DOHH2 (cell line): ENCODE measurements at regions not wholly inside any gene's neighbourhood (a gene's known extent, or its start where the extent isn't known, plus 50 kb on each side); places are given as distances from the start of the nearest gene placed in this dataset.

Experiments
- H3F3A ChIP-seq: fragments of 200-600 bp; sonication (generic), shearing (Covaris generic); 2 replicates; pipeline ENCODE4 v1.6.0; 2016; ENCODE audit warnings: antibody characterized with exemption, mild to moderate bottlenecking; ENCODE audit not compliant: control insufficient read depth, insufficient read depth
- H3K27ac ChIP-seq: fragments of 200-600 bp; sonication (generic); 2 replicates; pipeline ENCODE4 v1.5.1; 2014; ENCODE audit warnings: low read depth, mild to moderate bottlenecking, low read length, moderate library complexity
- H3K27me3 ChIP-seq: fragments of 200-600 bp; sonication (generic); 2 replicates; pipeline ENCODE4 v1.6.1; 2014; ENCODE audit warnings: mild to moderate bottlenecking, low read length, mixed read lengths; ENCODE audit not compliant: control insufficient read depth
- H3K36me3 ChIP-seq: fragments of 200-600 bp; sonication (generic); 2 replicates; pipeline ENCODE4 v1.6.1; 2014; ENCODE audit warnings: mild to moderate bottlenecking, low read length, moderate library complexity, mixed read lengths; ENCODE audit not compliant: control insufficient read depth
- H3K4me1 ChIP-seq: fragments of 200-600 bp; sonication (generic); 2 replicates; pipeline ENCODE4 v1.6.1; 2014; ENCODE audit warnings: mild to moderate bottlenecking, low read length, mixed read lengths; ENCODE audit not compliant: control insufficient read depth
- H3K4me2 ChIP-seq: fragments of 200-600 bp; sonication (generic); 2 replicates; pipeline ENCODE4 v1.6.0; 2014; ENCODE audit warnings: mild to moderate bottlenecking, low read length, moderate library complexity
- H3K4me3 ChIP-seq: fragments of 200-600 bp; sonication (generic); 2 replicates; pipeline ENCODE4 v1.5.1; 2014; ENCODE audit warnings: mild to moderate bottlenecking, low read length, mixed read lengths
- H3K79me2 ChIP-seq: fragments of 200-600 bp; sonication (generic); 2 replicates; pipeline ENCODE4 v1.6.1; 2014; ENCODE audit warnings: mild to moderate bottlenecking, low read length, mixed read lengths; ENCODE audit not compliant: control insufficient read depth
- H3K9me2 ChIP-seq: fragments of 200-600 bp; sonication (generic); replicated peaks from 2 replicates; pipeline ENCODE4 v1.6.1; 2014; ENCODE audit warnings: mild to moderate bottlenecking, low read length, mixed read lengths; ENCODE audit not compliant: control insufficient read depth
- H3K9me3 ChIP-seq: fragments of 200-600 bp; sonication (generic); 2 replicates; pipeline ENCODE4 v1.6.1; 2014; ENCODE audit warnings: antibody characterized with exemption, low read length, mixed read lengths; ENCODE audit not compliant: control insufficient read depth, insufficient read depth
- H4K20me1 ChIP-seq: fragments of 200-600 bp; sonication (generic); 2 replicates; pipeline ENCODE4 v1.6.0; 2014; ENCODE audit warnings: low read depth, mild to moderate bottlenecking, antibody characterized with exemption, low read length, moderate library complexity; ENCODE audit not compliant: control insufficient read depth, insufficient read depth
- CTCF ChIP-seq: fragments of 200-600 bp; sonication (generic); IDR thresholded peaks from one replicate; pipeline ENCODE4 v1.5.1; 2014; ENCODE audit warnings: antibody characterized with exemption, mild to moderate bottlenecking, low read depth, low read length; ENCODE audit not compliant: poor library complexity, severe bottlenecking
- EZH2phosphoT487 ChIP-seq: fragments of 200-600 bp; sonication (generic); IDR thresholded peaks from 2 replicates; pipeline ENCODE4 v1.6.1; 2017; ENCODE audit warnings: borderline replicate concordance, mild to moderate bottlenecking, antibody characterized with exemption, low read length, moderate library complexity, mixed read lengths

GRCh38 chr9:115492869-115493268 is 374.9 kb upstream of the TNC start:
- no peaks in the 10 kb centered on the region for H3F3A ChIP-seq
- H3K4me3 ChIP-seq = no peak overlapping the region
- H3K27me3 ChIP-seq = 0 out of 2 replicates have a peak, but pooled peaks cover 2% of the 10 kb centered on the region
- H3K9me2 ChIP-seq = no peaks in the 10 kb centered on the region
- no peaks in the 10 kb centered on the region for H3K4me1 ChIP-seq
- no peaks in the 10 kb centered on the region for H3K79me2 ChIP-seq
- H4K20me1 ChIP-seq = no peaks in the 10 kb centered on the region
- no peak overlapping the region for H3K4me2 ChIP-seq
- TF ChIP-seq EZH2phosphoT487 (no peak), CTCF (no peak)
- no peaks in the 10 kb centered on the region for H3K9me3 ChIP-seq
- H3K36me3 ChIP-seq = no peaks in the 10 kb centered on the region
- H3K27ac ChIP-seq = no peak overlapping the region

GRCh38 chr9:115494393-115494792 is 376.4 kb upstream of the TNC start:
- no peak overlapping the region for H3K4me2 ChIP-seq
- no peak overlapping the region for H3K4me3 ChIP-seq
- no peaks in the 10 kb centered on the region for H3K9me2 ChIP-seq
- no peaks in the 10 kb centered on the region for H4K20me1 ChIP-seq
- 0 out of 2 replicates have a peak, but pooled peaks cover 2% of the 10 kb centered on the region for H3K27me3 ChIP-seq
- H3K79me2 ChIP-seq = no peaks in the 10 kb centered on the region
- TF ChIP-seq CTCF (no peak), EZH2phosphoT487 (no peak)
- no peaks in the 10 kb centered on the region for H3K4me1 ChIP-seq
- H3K36me3 ChIP-seq = no peaks in the 10 kb centered on the region
- H3F3A ChIP-seq = no peaks in the 10 kb centered on the region
- no peak overlapping the region for H3K27ac ChIP-seq
- no peaks in the 10 kb centered on the region for H3K9me3 ChIP-seq

GRCh38 chr9:115495052-115495635 is 377.2 kb upstream of the TNC start:
- no peak overlapping the region for H3K27ac ChIP-seq
- H3K79me2 ChIP-seq = no peaks in the 10 kb centered on the region
- H3K4me3 ChIP-seq = no peak overlapping the region
- no peaks in the 10 kb centered on the region for H3K36me3 ChIP-seq
- H3F3A ChIP-seq = no peaks in the 10 kb centered on the region
- TF ChIP-seq CTCF = no peak
- TF ChIP-seq EZH2phosphoT487 = no peak
- H4K20me1 ChIP-seq = no peaks in the 10 kb centered on the region
- H3K9me3 ChIP-seq = no peaks in the 10 kb centered on the region
- H3K27me3 ChIP-seq = 0 out of 2 replicates have a peak, but pooled peaks cover 2% of the 10 kb centered on the region
- no peaks in the 10 kb centered on the region for H3K9me2 ChIP-seq
- H3K4me2 ChIP-seq = no peak overlapping the region
- H3K4me1 ChIP-seq = no peaks in the 10 kb centered on the region
